HG02981 (cell line): ENCODE measurements at regions not wholly inside any gene's neighbourhood (a gene's known extent, or its start where the extent isn't known, plus 50 kb on each side); places are given as distances from the start of the nearest gene placed in this dataset.
"Not testable (repeated sequence)": the region's sequence is repeated elsewhere in the genome, so short reads cannot be mapped to it uniquely, and the experiment has no call there.

Source experiments
- ATAC-seq: cut with Tn5 transposase; IDR thresholded peaks from one replicate; pipeline ENCODE4 v1.9.1; 2021; ENCODE audit warnings: mild to moderate bottlenecking, moderate library complexity; ENCODE audit not compliant: unreplicated experiment

DNA sequence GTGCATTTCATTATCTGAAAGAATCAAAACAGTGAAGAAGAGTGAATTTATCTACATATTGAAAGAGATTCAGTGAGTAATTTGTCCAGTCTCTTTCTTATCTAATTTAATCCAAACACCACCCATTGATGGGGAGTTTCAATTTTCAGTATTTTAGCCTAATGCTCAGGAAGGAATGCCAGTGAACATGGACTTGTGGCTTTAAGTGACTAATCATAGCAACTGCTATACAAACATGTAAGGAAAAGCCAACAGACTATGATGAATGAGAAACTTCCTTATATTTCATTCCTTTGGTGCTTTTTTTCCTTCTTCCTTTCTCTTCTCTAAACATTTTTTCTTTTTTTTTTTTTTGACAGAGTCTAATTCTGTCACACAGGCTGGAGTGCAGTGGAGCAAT, 885.8 kb downstream of the KCNJ2 start:
- ATAC-seq = no peak

DNA sequence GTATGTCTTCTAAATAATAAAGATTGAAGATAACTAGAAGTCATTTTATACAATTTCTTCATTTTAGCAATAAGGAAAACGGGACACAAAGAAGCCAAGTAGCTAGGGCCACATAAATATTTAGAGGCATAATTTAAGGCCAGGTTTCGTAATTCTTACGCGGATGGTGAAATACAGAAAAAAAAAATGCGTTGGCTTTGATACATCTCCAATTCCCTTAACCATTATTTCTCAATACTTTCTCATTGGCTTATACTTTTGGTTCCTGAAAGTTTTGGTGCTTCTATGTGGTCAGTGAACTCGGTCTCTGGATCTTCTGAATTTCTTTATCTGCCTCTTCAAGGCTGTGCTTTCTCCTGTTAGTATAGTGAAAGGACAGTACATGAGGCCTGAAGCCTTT, 888.1 kb downstream of the KCNJ2 start:
- ATAC-seq = no peak

GRCh38 chr17:71057938-71058337, 888.6 kb downstream of the KCNJ2 start:
- no peak for ATAC-seq

DNA sequence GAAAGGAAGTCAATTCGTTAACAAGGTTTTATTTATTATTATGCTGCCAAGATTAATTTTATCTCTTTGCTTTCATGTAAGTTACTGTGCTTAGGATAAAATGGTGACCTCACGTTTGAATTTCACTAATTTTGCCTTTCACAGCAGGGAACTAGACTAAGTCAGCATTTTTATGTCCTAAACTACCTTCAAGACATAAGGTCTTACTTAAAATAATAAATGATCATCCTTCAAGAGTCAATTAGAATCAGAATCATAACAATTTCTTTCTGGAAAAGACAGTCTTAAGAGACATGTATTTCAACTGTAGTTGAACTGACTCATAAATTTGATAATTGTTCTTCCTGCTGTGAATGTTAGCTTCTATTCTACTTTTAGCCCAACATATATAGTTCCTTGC, 893.8 kb downstream of the KCNJ2 start:
- ATAC-seq = no peak

DNA sequence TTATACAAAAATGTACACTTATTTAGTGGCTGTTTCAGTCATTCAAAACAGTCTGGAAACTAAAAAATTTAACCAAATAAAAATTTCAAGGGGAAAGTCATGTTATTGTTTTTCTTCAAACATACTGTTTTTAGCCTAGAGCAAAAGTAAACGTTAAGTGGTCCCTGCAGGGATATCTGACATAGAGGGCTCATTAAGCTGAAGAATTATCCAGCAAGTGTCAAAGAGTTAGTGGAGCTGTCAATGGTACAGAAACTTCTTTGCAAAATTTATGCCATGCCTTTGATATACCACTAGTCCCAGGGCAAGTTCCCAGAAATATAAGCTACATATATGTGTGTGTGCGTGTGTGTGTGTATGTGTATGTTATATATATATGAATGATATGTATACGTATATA, 894.2 kb downstream of the KCNJ2 start:
- ATAC-seq = no peak

- no peak for ATAC-seq
Observed at GRCh38 chr17:71067669-71068407, 898.5 kb downstream of the KCNJ2 start.

DNA sequence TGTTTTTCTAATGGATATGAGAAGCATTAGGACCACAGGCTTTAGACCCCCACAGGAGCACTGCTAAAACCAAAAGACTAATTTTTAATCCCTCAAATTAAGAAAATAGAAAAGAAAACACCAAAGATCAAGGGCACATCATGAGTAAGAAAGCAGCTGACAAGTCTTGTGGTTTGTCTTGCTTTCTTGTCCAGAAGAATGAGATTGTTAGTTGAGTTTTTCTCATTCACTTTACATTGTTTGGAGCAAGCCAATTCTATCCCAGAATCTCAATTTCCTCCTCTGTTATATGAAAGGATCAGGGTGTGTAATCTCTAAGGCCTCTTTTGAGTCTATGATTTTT, 899.0 kb downstream of the KCNJ2 start:
- ATAC-seq = no peak

- no peak for ATAC-seq
Observed at GRCh38 chr17:71071041-71071440, 901.7 kb downstream of the KCNJ2 start.

DNA sequence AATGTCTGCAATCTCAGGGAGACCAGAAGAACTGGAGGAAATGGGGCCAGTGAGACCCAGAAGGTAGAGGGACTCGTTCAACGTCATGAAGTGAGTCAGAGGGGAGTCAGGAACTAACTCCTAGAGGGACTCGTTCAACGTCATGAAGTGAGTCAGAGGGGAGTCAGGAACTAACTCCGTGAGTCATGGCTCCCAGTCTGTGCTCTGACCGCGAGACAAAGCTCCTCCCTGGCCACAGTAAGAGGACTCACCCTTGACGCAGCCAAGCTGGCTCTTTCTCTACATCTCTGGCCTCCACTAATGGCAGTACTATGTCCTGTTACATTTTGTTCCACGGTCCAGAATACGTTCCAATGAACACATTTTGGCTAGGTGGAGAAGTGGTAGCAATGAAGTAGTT, 902.5 kb downstream of the KCNJ2 start:
- ATAC-seq = no peak

DNA sequence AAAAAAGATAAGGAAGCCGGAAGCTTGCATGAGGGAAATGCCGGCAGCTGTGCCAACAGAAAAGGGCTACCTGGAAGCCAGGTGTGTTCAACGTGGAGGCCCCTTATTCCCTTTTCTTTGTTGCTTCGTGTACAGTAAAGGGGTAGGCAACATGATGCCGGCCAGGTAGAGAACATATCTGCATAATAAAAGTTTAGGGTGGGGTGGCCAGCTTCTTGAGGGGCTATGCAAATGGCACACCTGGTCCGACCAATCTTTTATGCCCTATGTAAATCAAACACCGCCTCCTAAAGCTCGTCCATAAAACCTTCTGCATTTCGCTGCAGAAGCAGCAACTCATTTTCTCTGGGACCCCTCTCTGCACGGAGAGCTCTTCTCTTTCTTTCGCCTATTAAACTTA, 911.6 kb downstream of the KCNJ2 start:
- no peak for ATAC-seq

- ATAC-seq = no peak
Observed at GRCh38 chr17:71081666-71082065, 912.3 kb downstream of the KCNJ2 start.

DNA sequence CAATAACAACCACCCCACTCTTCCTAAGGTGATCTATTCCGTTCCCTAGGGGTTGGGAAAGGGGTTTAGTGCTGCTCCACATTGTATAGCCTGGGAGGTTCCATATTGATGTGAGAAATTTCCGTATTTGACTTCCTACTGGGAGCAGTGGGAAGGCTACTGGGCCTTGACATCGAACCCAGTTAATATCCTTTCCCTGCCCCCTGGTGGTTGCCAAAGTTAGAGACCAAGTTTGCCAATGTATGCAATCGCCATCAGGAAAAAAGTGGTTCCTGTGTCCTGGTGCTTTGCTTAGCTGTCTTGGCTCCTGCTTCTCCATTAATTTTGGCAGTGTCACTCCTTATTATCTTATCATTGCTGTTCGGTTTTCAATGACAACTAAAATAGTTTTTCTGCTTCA, 914.9 kb downstream of the KCNJ2 start:
- no peak for ATAC-seq

GRCh38 chr17:71084838-71085237, 915.5 kb downstream of the KCNJ2 start:
- no peak for ATAC-seq

- no peak for ATAC-seq
Observed at GRCh38 chr17:71085238-71086033, 916.1 kb downstream of the KCNJ2 start.

DNA sequence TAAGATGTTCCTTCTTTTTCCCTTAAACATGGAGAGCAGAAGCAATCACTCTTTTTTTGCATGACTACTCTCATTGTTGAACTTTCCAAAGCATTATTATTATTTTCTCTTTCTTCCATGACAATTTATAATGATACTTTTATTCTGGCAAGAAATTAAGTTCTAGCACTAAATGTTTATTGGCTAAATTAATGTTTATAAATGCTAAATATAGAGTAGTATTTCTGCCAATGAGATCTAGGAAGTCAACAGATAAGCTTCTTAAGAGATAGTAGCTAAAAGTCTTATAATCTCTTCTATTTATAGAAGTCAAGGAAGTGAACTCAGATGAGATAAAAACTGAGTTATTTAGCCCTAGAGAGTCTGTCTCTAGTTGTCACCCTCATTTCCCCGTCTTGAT, 920.1 kb downstream of the KCNJ2 start:
- ATAC-seq = no peak

GRCh38 chr17:71098071-71098470, 928.7 kb downstream of the KCNJ2 start:
- ATAC-seq = no peak

GRCh38 chr17:71099003-71099714, 929.8 kb downstream of the KCNJ2 start:
- ATAC-seq = no peak

- no peak for ATAC-seq
Observed at GRCh38 chr17:71102777-71103176, 933.4 kb downstream of the KCNJ2 start.

GRCh38 chr17:71104225-71104624, 934.9 kb downstream of the KCNJ2 start:
- no peak for ATAC-seq

DNA sequence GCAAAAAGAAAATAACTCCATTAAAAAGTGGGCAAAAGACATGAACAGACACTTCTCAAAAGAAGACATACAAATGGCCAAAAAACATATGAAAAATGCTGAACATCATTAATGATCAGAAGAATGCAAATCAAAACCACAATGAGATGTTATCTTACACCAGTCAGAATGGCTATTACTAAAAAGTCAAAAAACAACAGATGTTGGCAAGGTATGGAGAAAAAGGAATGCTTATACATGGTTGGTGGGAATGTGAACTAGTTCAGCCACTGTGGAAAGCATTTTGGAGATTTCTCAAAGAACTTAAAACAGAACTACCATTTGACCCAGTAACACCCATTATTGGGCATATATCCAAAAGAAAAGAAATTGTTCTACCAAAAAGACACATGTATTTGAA, 936.7 kb downstream of the KCNJ2 start:
- not testable (repeated sequence) for ATAC-seq

- ATAC-seq = no peak
Observed at GRCh38 chr17:71107136-71107535, 937.8 kb downstream of the KCNJ2 start.

GRCh38 chr17:71109697-71110096, 940.4 kb downstream of the KCNJ2 start:
- ATAC-seq = no peak
